ENCODE measurements at regions not wholly inside any gene's neighbourhood (a gene's known extent, or its start where the extent isn't known, plus 50 kb on each side); places are given as distances from the start of the nearest gene placed in this dataset.

DNA sequence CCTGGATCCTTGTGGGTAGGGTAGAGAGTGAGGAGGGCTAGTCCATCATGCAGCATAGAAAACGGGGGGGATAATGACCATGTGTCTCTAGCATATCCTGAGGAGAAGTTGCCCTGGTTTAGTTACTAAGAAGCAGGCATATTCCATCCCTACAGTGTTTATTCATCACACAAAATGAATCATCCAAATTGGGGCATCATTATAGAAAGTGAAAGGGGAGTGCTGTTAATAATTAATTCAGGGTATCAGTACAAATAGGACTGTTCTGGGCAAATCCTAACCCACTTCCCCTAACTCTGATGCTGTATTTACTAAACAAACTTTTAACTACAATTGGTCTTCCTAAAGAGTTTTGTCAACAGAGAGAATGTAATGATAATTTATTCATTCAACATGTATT, 281.1 kb upstream of the ARX start:
- WGBS, 2 donors (ENCODE audit: extremely low coverage in 2 of 2, insufficient read length in 2 of 2, insufficient replicate concordance in 1 of 2) = no CpG with 5 or more reads among the region's 1 CpG
- no peak for DNase-seq (ENCODE audit: low spot score)

DNA sequence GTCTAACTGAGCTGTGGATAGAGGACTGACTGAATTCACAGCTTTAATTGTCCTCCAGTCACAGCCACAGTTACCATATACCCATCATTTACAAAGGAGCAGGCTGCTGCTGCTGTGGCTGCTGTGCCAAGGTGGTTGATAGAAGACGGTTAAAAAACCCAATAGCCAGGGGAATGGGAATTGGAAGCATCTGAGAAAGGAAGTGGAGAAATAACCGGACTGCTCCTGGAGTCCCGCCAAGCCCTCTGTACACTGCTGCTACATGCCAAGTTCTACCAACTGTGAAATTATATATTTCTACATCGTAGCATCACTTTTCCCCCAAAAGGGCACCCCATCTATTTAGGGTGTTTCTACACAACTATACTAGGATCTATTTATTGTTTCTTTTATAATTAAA, 279.7 kb upstream of the ARX start:
- Histone ChIP-seq H3K9ac (ENCODE audit: low read depth, low read length, poor library complexity) (no peak overlapping the region), H3K23ac (ENCODE audit: low read depth, low read length, poor library complexity) (no peak overlapping the region), H3K4me1 (ENCODE audit: control insufficient read depth in 2 of 2, insufficient read depth in 1 of 2, low read depth in 1 of 2, low read length in 2 of 2) (no peaks in the 10 kb centered on the region), H3K4me2 (ENCODE audit: insufficient read depth, low read length, poor library complexity, severe bottlenecking) (no peak overlapping the region), H3K36me3 (replicated peaks in 1 of 2; ENCODE audit: control insufficient read depth in 2 of 2, insufficient read depth in 2 of 2, low read length in 2 of 2) (no peaks in the 10 kb centered on the region), H2AFZ (ENCODE audit: low read length) (no peak overlapping the region), H4K91ac (ENCODE audit: low read depth, low read length, poor library complexity) (no peak overlapping the region), H3K9me3 (replicated peaks in 1 of 2; ENCODE audit: control insufficient read depth in 2 of 2, insufficient read depth in 1 of 2, low read depth in 1 of 2, low read length in 2 of 2) (no peaks in the 10 kb centered on the region), H3K14ac (ENCODE audit: low read length) (no peak overlapping the region), H3K27me3 (ENCODE audit: control insufficient read depth in 3 of 3, insufficient read depth in 3 of 3, low read depth in 1 of 3, low read length in 3 of 3) (no peaks in the 10 kb centered on the region), H2BK12ac (ENCODE audit: low read length) (no peak overlapping the region), H3K18ac (ENCODE audit: low read length) (no peak overlapping the region), H2BK15ac (ENCODE audit: low read length) (no peak overlapping the region), H2BK120ac (ENCODE audit: low read depth, low read length) (no peak overlapping the region), H3K79me1 (ENCODE audit: low read depth, low read length) (no peaks in the 10 kb centered on the region), H2BK5ac (ENCODE audit: low read length) (no peak overlapping the region), H4K8ac (ENCODE audit: low read depth, low read length) (no peak overlapping the region), H3K4ac (ENCODE audit: low read length) (no peak overlapping the region), H2AK5ac (ENCODE audit: low read depth, low read length) (no peak overlapping the region), H3K4me3 (ENCODE audit: low read length in 2 of 2) (no peak overlapping the region), H3K27ac (replicated peaks; ENCODE audit: low read length) (no peak overlapping the region)
- DNase-seq (ENCODE audit: low spot score) = no peak
- no CpG with 5 or more reads among the region's 4 CpGs for WGBS, 2 donors (ENCODE audit: extremely low coverage in 2 of 2, insufficient read length in 2 of 2, insufficient replicate concordance in 1 of 2)

More for the DNA sequence above, 281.1 kb upstream of the ARX start:
- Histone ChIP-seq H2AFZ (ENCODE audit: low read length) (no peak overlapping the region), H2AK5ac (ENCODE audit: low read depth, low read length) (no peak overlapping the region), H3K4me3 (ENCODE audit: low read length in 2 of 2) (no peak overlapping the region), H3K4ac (ENCODE audit: low read length) (no peak overlapping the region), H2BK15ac (ENCODE audit: low read length) (no peak overlapping the region), H3K27me3 (ENCODE audit: control insufficient read depth in 3 of 3, insufficient read depth in 3 of 3, low read depth in 1 of 3, low read length in 3 of 3) (no peaks in the 10 kb centered on the region), H3K23ac (ENCODE audit: low read depth, low read length, poor library complexity) (no peak overlapping the region), H3K9me3 (replicated peaks in 1 of 2; ENCODE audit: control insufficient read depth in 2 of 2, insufficient read depth in 1 of 2, low read depth in 1 of 2, low read length in 2 of 2) (no peaks in the 10 kb centered on the region), H3K14ac (ENCODE audit: low read length) (no peak overlapping the region), H4K8ac (ENCODE audit: low read depth, low read length) (no peak overlapping the region), H3K4me1 (ENCODE audit: control insufficient read depth in 2 of 2, insufficient read depth in 1 of 2, low read depth in 1 of 2, low read length in 2 of 2) (no peaks in the 10 kb centered on the region), H2BK5ac (ENCODE audit: low read length) (no peak overlapping the region), H3K79me1 (ENCODE audit: low read depth, low read length) (no peaks in the 10 kb centered on the region), H4K91ac (ENCODE audit: low read depth, low read length, poor library complexity) (no peak overlapping the region), H3K36me3 (replicated peaks in 1 of 2; ENCODE audit: control insufficient read depth in 2 of 2, insufficient read depth in 2 of 2, low read length in 2 of 2) (no peaks in the 10 kb centered on the region), H3K27ac (replicated peaks; ENCODE audit: low read length) (no peak overlapping the region), H2BK120ac (ENCODE audit: low read depth, low read length) (no peak overlapping the region), H3K4me2 (ENCODE audit: insufficient read depth, low read length, poor library complexity, severe bottlenecking) (no peak overlapping the region), H3K9ac (ENCODE audit: low read depth, low read length, poor library complexity) (no peak overlapping the region), H2BK12ac (ENCODE audit: low read length) (no peak overlapping the region), H3K18ac (ENCODE audit: low read length) (no peak overlapping the region)

DNA sequence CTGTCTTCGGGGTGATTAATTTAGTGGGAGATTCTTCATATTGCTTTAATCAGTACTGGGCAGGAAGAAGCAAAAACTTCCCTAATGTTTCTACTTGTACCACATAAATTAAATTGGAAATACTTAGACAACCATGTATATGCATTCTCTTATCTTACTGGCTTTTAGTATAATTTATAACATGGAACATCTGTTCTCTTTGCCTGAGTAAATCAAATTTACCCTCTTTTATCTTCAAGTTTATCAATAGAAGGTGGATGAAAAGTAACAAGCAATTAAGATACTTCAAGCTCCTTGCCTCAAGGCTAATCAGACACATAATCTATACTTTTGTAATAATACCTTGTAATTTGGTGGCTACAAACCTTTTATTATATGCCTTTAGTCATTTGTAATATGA, 274.4 kb upstream of the ARX start:
- H3K27ac ChIP-seq (replicated peaks; ENCODE audit: low read length) = no peak overlapping the region
- no peak overlapping the region for H2AK5ac ChIP-seq (ENCODE audit: low read depth, low read length)
- H4K91ac ChIP-seq (ENCODE audit: low read depth, low read length, poor library complexity) = no peak overlapping the region
- no peak overlapping the region for H3K23ac ChIP-seq (ENCODE audit: low read depth, low read length, poor library complexity)
- no peak overlapping the region for H3K9ac ChIP-seq (ENCODE audit: low read depth, low read length, poor library complexity)
- H3K4me1 ChIP-seq (ENCODE audit: control insufficient read depth in 2 of 2, insufficient read depth in 1 of 2, low read depth in 1 of 2, low read length in 2 of 2) = no peaks in the 10 kb centered on the region
- H3K4me2 ChIP-seq (ENCODE audit: insufficient read depth, low read length, poor library complexity, severe bottlenecking) = no peak overlapping the region
- no peaks in the 10 kb centered on the region for H3K79me1 ChIP-seq (ENCODE audit: low read depth, low read length)
- no peak overlapping the region for H4K8ac ChIP-seq (ENCODE audit: low read depth, low read length)
- no CpG with 5 or more reads among the region's 1 CpG for WGBS, 2 donors (ENCODE audit: extremely low coverage in 2 of 2, insufficient read length in 2 of 2, insufficient replicate concordance in 1 of 2)
- no peaks in the 10 kb centered on the region for H3K27me3 ChIP-seq (ENCODE audit: control insufficient read depth in 3 of 3, insufficient read depth in 3 of 3, low read depth in 1 of 3, low read length in 3 of 3)
- DNase-seq (ENCODE audit: low spot score) = no peak
- no peak overlapping the region for H3K4ac ChIP-seq (ENCODE audit: low read length)
- H3K36me3 ChIP-seq (replicated peaks in 1 of 2; ENCODE audit: control insufficient read depth in 2 of 2, insufficient read depth in 2 of 2, low read length in 2 of 2) = no peaks in the 10 kb centered on the region
- no peak overlapping the region for H2BK15ac ChIP-seq (ENCODE audit: low read length)
- H2AFZ ChIP-seq (ENCODE audit: low read length) = no peak overlapping the region
- no peak overlapping the region for H3K18ac ChIP-seq (ENCODE audit: low read length)
- no peaks in the 10 kb centered on the region for H3K9me3 ChIP-seq (replicated peaks in 1 of 2; ENCODE audit: control insufficient read depth in 2 of 2, insufficient read depth in 1 of 2, low read depth in 1 of 2, low read length in 2 of 2)
- no peak overlapping the region for H2BK120ac ChIP-seq (ENCODE audit: low read depth, low read length)
- no peak overlapping the region for H3K4me3 ChIP-seq (ENCODE audit: low read length in 2 of 2)
- H3K14ac ChIP-seq (ENCODE audit: low read length) = no peak overlapping the region
- no peak overlapping the region for H2BK5ac ChIP-seq (ENCODE audit: low read length)
- H2BK12ac ChIP-seq (ENCODE audit: low read length) = no peak overlapping the region

DNA sequence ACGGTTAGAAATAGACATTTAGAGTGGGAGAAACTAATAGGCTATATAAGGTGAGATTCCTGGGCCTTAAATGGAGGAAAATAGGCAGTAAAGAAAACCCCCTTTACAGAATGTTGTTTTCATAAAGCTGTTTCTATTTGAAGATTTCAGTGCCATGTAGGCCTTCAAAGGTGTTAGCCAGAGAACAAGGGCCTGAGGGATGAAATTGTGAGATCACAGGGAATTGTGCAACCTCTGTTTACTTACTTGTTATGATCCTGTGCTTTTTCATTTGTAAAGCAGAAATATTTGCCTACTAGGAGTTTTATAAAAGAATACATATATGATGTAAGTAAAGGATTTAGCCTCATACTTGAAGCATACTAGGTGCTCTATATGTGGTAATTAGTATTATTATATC, 272.9 kb upstream of the ARX start:
- WGBS, 2 donors (ENCODE audit: extremely low coverage in 2 of 2, insufficient read length in 2 of 2, insufficient replicate concordance in 1 of 2) = no CpG with 5 or more reads among the region's 1 CpG

More for the DNA sequence above, 272.9 kb upstream of the ARX start:
- DNase-seq (ENCODE audit: low spot score) = no peak
- H2BK5ac ChIP-seq (ENCODE audit: low read length) = no peak overlapping the region
- H2AFZ ChIP-seq (ENCODE audit: low read length) = no peak overlapping the region
- H4K91ac ChIP-seq (ENCODE audit: low read depth, low read length, poor library complexity) = no peak overlapping the region
- H2AK5ac ChIP-seq (ENCODE audit: low read depth, low read length) = no peak overlapping the region
- no peaks in the 10 kb centered on the region for H3K27me3 ChIP-seq (ENCODE audit: control insufficient read depth in 3 of 3, insufficient read depth in 3 of 3, low read depth in 1 of 3, low read length in 3 of 3)
- H3K36me3 ChIP-seq (replicated peaks in 1 of 2; ENCODE audit: control insufficient read depth in 2 of 2, insufficient read depth in 2 of 2, low read length in 2 of 2) = no peaks in the 10 kb centered on the region
- H3K18ac ChIP-seq (ENCODE audit: low read length) = no peak overlapping the region
- H2BK12ac ChIP-seq (ENCODE audit: low read length) = no peak overlapping the region
- H3K4me3 ChIP-seq (ENCODE audit: low read length in 2 of 2) = no peak overlapping the region
- H3K79me1 ChIP-seq (ENCODE audit: low read depth, low read length) = no peaks in the 10 kb centered on the region
- no peak overlapping the region for H3K14ac ChIP-seq (ENCODE audit: low read length)
- H3K4me1 ChIP-seq (ENCODE audit: control insufficient read depth in 2 of 2, insufficient read depth in 1 of 2, low read depth in 1 of 2, low read length in 2 of 2) = no peaks in the 10 kb centered on the region
- H3K4ac ChIP-seq (ENCODE audit: low read length) = no peak overlapping the region
- H4K8ac ChIP-seq (ENCODE audit: low read depth, low read length) = no peak overlapping the region
- H3K27ac ChIP-seq (replicated peaks; ENCODE audit: low read length) = no peak overlapping the region
- no peaks in the 10 kb centered on the region for H3K9me3 ChIP-seq (replicated peaks in 1 of 2; ENCODE audit: control insufficient read depth in 2 of 2, insufficient read depth in 1 of 2, low read depth in 1 of 2, low read length in 2 of 2)
- no peak overlapping the region for H3K4me2 ChIP-seq (ENCODE audit: insufficient read depth, low read length, poor library complexity, severe bottlenecking)
- no peak overlapping the region for H2BK120ac ChIP-seq (ENCODE audit: low read depth, low read length)
- no peak overlapping the region for H3K23ac ChIP-seq (ENCODE audit: low read depth, low read length, poor library complexity)
- no peak overlapping the region for H2BK15ac ChIP-seq (ENCODE audit: low read length)
- no peak overlapping the region for H3K9ac ChIP-seq (ENCODE audit: low read depth, low read length, poor library complexity)
